Bone marrow (tissue), 2 donors: ENCODE measurements at regions not wholly inside any gene's neighbourhood (a gene's known extent, or its start where the extent isn't known, plus 50 kb on each side); places are given as distances from the start of the nearest gene placed in this dataset.

Experiments
- DNase-seq, 2 donors: peaks; one replicate each; lab custom pipeline; 2025; lab: John Stamatoyannopoulos, UW

- no peak for DNase-seq
Measured at GRCh38 chr18:76255070-76255683, 239.9 kb downstream of the ZNF516 start.

DNA sequence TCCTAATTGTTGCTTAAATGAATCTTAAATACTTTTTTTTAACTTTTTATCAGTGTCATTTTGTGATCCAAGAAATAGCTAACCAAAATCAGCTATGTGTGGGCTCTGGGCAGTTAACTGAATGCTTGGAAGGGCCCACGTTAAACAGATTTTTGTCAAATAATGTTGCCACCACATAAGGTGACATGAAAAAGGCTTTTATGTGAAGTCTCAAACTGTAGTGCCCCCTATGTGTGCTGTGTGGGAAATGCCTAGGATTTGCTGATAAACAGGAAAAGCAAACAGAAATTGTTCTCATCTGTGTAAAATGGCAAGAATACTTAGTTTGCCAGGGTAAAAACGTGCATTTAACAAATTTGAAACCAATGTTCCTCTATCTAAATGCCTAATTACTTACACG lies 242.2 kb downstream of the ZNF516 start:
- no peak for DNase-seq

DNA sequence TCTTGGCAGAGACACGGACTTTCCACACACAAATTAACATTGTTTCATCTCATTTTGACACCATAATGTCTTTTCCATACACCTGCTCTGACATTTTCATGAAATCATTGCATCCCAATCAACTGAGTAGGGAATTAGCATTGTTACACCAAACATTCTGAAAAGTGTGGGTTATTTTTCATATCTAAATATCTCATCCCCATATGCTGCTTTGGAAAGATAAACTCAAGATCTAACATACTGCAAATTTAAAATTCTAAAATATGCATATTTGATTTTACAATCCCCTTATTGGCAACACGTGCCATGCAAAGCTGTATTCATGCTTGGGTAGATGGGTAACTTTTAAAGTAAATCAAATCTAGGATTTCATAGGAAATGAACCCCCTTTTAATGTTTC lies 242.9 kb downstream of the ZNF516 start:
- no peak for DNase-seq

DNA sequence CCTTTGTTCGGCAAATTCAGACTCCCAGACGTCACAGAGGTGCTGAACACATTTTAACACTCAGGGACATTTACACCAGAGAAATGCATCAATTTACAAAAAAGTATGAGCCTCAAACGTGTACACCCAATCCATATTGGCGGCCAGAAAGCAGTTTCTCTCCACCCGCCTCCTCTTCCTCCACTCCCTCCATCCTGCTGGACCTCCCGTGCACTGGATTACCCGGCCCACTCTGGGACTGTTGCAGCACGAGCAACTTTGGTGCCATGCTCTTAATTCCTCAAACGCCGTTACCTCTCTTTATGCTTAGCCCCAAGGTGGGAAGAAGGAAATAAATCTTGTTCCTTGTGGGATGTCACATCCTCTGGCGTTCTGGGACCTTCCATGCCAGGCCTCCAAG lies 243.4 kb downstream of the ZNF516 start:
- DNase-seq: no peak

DNA sequence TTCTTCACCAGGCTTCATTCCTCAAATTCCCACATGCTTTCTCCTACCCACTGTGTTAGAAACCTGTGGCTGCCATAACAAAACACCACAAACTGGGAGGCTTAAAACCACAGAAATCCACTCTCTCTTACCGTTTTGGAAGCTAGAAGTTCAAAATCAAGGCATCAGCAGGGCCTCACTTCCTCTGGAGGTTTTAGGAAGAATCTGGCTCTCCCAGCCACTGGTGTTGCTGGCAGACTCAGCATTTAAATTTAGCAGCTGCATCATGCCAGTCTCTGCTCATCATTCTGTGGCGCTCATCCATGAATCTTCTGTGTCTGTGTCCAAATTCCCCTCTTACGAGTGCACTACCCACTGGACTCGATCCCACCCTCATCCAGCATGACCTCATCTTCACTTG lies 248.5 kb downstream of the ZNF516 start:
- no peak for DNase-seq

DNA sequence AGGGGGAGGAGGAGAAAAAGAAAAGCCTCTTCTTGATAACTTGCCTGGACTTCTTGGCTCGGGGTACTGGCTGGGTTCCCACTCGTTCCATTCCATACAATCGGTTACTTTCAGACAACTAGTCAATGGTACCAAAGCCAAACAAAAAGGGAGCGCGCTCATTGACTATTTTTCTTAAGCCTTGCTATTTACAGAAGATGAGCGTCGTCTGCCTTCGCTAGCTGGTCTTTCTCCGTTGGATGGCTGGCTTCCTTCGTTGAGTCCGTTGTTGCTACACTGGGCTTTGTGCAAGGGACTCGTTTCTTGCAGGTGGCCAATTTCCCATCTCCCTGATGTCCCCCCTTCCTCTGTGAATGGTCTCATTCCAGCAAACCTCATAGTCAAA lies 260.4 kb downstream of the ZNF516 start:
- DNase-seq: no peak

GRCh38 chr18:76233876-76234675 lies 261.0 kb downstream of the ZNF516 start:
- DNase-seq: no peak

- no peak for DNase-seq
Measured at GRCh38 chr18:76233406-76233805, 261.6 kb downstream of the ZNF516 start.

DNA sequence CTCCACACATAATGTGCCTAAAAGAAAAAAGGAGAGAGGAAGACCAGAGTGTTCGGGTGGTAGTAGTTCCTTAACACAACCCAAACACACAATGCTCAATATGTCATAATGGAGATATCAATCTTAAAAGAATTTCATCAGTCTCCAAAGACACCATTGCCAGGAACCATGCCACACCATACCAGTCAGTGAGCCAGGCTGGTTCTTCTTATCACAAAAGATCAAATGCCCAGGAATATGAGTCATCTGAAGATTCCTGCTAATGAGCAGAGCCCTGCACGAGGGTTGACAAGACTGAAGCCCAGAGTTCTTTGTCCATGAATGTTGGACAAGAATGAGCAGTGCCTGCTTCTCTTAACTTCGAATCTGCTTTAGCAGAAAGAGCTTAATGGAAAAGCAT lies 262.3 kb downstream of the ZNF516 start:
- no peak for DNase-seq

DNA sequence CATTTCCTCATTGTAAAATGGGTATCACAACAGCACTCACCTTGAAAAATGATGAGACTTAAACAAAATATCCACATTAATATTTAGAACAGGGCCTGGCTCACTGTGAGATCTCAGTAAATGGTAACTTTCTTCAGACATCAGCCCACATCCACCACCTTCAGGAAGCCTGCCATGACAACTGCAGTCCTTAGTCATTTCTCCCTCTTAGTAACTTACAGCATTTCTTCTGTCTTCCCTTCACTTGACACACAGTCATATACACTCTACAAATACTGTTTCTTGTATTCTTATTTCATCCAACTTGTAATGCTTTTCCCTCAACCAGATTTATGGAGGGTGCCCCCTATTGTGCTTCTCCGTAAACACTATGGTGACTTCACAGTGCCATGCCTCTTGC lies 263.0 kb downstream of the ZNF516 start:
- DNase-seq: no peak

GRCh38 chr18:76231402-76231801 lies 263.6 kb downstream of the ZNF516 start:
- no peak for DNase-seq

DNA sequence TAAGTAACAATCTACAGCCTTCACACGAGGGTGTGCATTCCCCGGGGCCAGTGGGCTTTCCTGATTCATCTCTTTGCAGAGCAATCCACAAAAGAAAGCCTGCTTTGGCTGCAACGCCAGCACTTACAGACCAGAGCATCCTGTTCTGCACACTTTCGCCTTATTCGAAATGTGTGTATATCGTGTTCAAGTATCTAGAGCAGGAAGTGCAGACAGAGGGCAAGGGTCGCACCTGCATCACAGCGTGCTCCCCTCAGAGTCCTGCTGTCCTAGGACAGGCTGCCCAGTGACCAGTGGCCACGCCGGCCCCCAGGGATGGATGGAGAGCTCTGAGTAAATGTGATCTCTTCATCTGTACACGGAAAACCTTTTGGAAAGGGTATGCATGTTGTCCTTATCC lies 264.3 kb downstream of the ZNF516 start:
- no peak for DNase-seq

- DNase-seq: no peak
Measured at GRCh38 chr18:76228716-76229115, 266.3 kb downstream of the ZNF516 start.

GRCh38 chr18:76227759-76228158 lies 267.3 kb downstream of the ZNF516 start:
- DNase-seq: no peak

DNA sequence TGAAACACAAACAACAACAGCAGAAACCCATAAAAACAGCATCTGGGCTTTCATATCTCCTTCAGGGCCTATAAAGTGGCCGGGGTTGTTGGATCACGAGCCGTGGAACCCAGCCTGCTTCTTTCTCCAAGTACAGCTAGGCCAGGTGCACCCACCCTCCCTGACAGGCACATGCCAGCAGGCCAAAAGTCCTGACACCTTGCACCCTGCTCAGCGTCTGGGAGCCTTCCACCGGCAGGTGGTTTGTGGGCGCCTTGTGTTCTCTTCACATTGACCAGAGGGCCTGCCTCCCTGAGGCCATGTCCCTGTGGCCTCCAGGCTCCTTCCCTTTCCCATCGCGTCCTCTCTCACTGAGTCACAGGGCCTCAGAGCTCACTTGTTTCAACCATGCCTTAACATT lies 271.6 kb downstream of the ZNF516 start:
- no peak for DNase-seq

- no peak for DNase-seq
Measured at GRCh38 chr18:76219023-76219422, 276.0 kb downstream of the ZNF516 start.

- no peak for DNase-seq
Measured at GRCh38 chr18:76216096-76216495, 278.9 kb downstream of the ZNF516 start.

- DNase-seq: no peak
Measured at GRCh38 chr18:76213991-76214390, 281.1 kb downstream of the ZNF516 start.

DNA sequence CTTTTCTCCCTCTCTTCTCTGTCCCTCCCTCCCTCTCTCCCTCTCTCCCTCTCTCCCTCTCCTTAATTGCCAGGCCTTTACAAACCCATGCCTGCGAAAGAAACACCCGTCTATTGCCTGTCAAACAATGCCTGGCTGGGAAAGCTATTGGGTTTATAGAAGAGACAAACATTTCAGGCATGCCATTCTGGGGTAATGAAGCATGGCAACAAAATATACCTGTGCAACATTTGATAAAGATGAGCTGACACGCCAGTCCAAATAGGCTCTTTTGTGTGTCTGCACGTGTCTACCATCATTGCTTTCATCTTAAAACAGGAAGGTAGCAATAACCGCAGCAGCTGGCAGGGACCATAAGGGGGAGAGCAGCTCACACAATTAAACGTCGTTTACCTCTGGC lies 282.1 kb downstream of the ZNF516 start:
- no peak for DNase-seq

DNA sequence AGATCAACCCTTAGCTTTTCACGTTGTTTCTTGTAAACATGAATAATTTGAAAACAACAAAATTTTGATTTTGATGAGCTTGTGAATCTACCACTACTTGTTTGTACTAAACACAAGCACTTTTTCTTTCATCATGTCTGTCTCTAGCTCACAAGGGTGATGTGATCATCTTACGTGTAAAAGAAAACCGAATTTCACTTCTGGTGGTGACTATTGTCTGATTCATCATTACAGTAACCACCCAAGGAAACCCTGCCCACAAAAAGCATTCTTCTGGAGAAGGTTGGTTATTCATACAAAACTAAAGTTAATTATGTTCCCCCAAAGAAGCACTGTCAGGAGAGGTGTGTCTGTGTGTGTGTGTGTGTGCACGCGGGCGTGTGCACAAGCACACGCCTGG lies 285.4 kb downstream of the ZNF516 start:
- no peak for DNase-seq

GRCh38 chr18:76208678-76209306 lies 286.2 kb downstream of the ZNF516 start:
- DNase-seq: no peak

GRCh38 chr18:76205906-76206305 lies 289.1 kb downstream of the ZNF516 start:
- DNase-seq: no peak

DNA sequence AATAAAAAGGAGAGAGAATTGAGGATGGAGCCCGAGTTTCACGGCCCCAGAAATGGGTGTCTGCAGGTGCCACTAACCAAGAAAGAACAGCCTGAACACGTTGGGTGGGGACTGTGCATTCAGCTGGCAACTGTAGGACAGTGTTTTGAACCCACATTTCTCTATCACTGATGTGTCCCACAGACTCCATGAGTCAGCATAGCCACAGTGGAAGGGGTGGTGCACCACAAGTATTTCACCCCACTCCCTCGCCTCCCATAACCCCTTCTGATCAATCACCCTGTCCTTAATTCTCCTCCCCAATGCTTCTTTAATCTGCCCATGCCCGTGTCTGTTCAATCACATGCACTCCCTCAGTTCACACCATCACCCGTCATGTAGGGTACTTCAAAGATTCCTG lies 291.5 kb downstream of the ZNF516 start:
- DNase-seq: no peak
